DND-41 (cell line): ENCODE measurements at regions not wholly inside any gene's neighbourhood (a gene's known extent, or its start where the extent isn't known, plus 50 kb on each side); places are given as distances from the start of the nearest gene placed in this dataset.

Source experiments
- ATAC-seq: fragments of 200-7000 bp; cut with Tn5 transposase; 3 replicates; pipeline ENCODE4 v1.9.1; 2021; ENCODE audit warnings: low read depth; ENCODE audit not compliant: insufficient read depth
- DNase-seq: peaks from one replicate; pipeline ENCODE4 v3.0.0-alpha.2; 2020
- H2AFZ ChIP-seq: 2 replicates; pipeline ENCODE4 v1.6.0; 2012; ENCODE audit warnings: low read depth, low read length
- H3K27ac ChIP-seq: 2 replicates; pipeline ENCODE4 v1.5.1; 2012; ENCODE audit warnings: low read length, inconsistent platforms
- H3K27me3 ChIP-seq: fragments of 200-600 bp; sonication (generic); 2 replicates; pipeline ENCODE4 v1.6.0; 2012; ENCODE audit warnings: low read length, mild to moderate bottlenecking, inconsistent platforms; ENCODE audit not compliant: insufficient read depth, poor library complexity
- H3K36me3 ChIP-seq: 2 replicates; pipeline ENCODE4 v1.5.1; 2012; ENCODE audit warnings: low read length, inconsistent platforms; ENCODE audit not compliant: insufficient read depth
- H3K4me1 ChIP-seq: 2 replicates; pipeline ENCODE4 v1.5.1; 2012; ENCODE audit warnings: mild to moderate bottlenecking, low read length; ENCODE audit not compliant: insufficient read depth
- H3K4me2 ChIP-seq: 2 replicates; pipeline ENCODE4 v1.6.0; 2012; ENCODE audit warnings: mild to moderate bottlenecking, moderate library complexity, low read length, inconsistent platforms; ENCODE audit not compliant: insufficient read depth
- H3K4me3 ChIP-seq, 2 experiments: fragments of 200-600 bp in 1 of 2; shearing (Covaris generic) in 1 of 2; 2 replicates each; pipeline ENCODE4 v1.5.1; 2012 to 2016; ENCODE audit warnings: inconsistent platforms in 2 of 2, low read length in 2 of 2, mild to moderate bottlenecking in 2 of 2, low read depth in 1 of 2, moderate library complexity in 1 of 2
- H3K79me2 ChIP-seq: 2 replicates; pipeline ENCODE4 v1.6.0; 2012; ENCODE audit warnings: low read length, inconsistent platforms; ENCODE audit not compliant: insufficient read depth
- H3K9ac ChIP-seq: 2 replicates; pipeline ENCODE4 v1.6.0; 2012; ENCODE audit warnings: low read depth, mild to moderate bottlenecking, inconsistent platforms, low read length, moderate library complexity
- H3K9me3 ChIP-seq: 2 replicates; pipeline ENCODE4 v1.5.1; 2012; ENCODE audit warnings: low read length, moderate library complexity, mild to moderate bottlenecking, inconsistent platforms; ENCODE audit not compliant: insufficient read depth, severe bottlenecking
- H4K20me1 ChIP-seq: 2 replicates; pipeline ENCODE4 v1.6.0; 2012; ENCODE audit warnings: low read length; ENCODE audit not compliant: insufficient read depth
- EZH2 ChIP-seq: IDR thresholded peaks from 3 replicates; pipeline ENCODE4 v1.6.1; 2012; ENCODE audit warnings: borderline replicate concordance, low read depth, mild to moderate bottlenecking, moderate library complexity, low read length, inconsistent platforms; ENCODE audit not compliant: severe bottlenecking
- TF ChIP-seq, protein P1 (sequence below): IDR thresholded peaks from 2 replicates; pipeline ENCODE4 v1.5.1; 2012; ENCODE audit warnings: borderline replicate concordance, low read length, moderate library complexity, mild to moderate bottlenecking; ENCODE audit not compliant: poor library complexity, severe bottlenecking; ENCODE audit errors: extremely low read depth

- Histone ChIP-seq H3K9ac (no peak overlapping the region), H3K4me1 (no peaks in the 10 kb centered on the region), H3K36me3 (no peaks in the 10 kb centered on the region), H3K79me2 (no peaks in the 10 kb centered on the region), H3K27ac (no peak overlapping the region), H3K4me2 (no peak overlapping the region), H3K9me3 (no peaks in the 10 kb centered on the region), H4K20me1 (no peaks in the 10 kb centered on the region), H3K27me3 (no peaks in the 10 kb centered on the region), H3K4me3 (no peak overlapping the region), H2AFZ (no peak overlapping the region)
- DNase-seq (no peak), ATAC-seq (no peak)
- TF ChIP-seq, protein P1, sequence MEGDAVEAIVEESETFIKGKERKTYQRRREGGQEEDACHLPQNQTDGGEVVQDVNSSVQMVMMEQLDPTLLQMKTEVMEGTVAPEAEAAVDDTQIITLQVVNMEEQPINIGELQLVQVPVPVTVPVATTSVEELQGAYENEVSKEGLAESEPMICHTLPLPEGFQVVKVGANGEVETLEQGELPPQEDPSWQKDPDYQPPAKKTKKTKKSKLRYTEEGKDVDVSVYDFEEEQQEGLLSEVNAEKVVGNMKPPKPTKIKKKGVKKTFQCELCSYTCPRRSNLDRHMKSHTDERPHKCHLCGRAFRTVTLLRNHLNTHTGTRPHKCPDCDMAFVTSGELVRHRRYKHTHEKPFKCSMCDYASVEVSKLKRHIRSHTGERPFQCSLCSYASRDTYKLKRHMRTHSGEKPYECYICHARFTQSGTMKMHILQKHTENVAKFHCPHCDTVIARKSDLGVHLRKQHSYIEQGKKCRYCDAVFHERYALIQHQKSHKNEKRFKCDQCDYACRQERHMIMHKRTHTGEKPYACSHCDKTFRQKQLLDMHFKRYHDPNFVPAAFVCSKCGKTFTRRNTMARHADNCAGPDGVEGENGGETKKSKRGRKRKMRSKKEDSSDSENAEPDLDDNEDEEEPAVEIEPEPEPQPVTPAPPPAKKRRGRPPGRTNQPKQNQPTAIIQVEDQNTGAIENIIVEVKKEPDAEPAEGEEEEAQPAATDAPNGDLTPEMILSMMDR, result no peak
- no peak for TF ChIP-seq EZH2
Observed at GRCh38 chr1:58862728-58863385, 79.0 kb upstream of the JUN start.

DNA sequence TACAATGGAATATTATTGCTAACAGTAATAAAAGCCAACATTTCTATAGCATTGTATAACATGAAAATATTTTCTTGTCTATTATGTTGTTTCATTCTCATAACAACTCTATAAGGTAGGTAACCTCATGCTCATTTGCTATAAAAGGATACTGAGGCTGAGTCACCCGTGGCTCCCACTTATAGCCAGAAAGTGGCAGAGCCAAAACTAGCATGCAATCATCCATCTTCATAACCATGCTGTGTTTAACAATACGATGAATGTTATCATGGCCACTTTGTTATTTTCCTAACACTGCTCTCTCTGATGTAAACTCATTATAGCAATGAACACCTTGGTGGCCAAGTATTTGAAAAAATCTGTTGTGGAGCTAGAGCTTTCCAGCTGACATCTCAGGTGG lies 80.8 kb upstream of the JUN start:
- no peaks in the 10 kb centered on the region for H3K36me3 ChIP-seq
- no peak for ATAC-seq
- TF ChIP-seq, protein P1, result no peak
- TF ChIP-seq EZH2, result no peak

DNA sequence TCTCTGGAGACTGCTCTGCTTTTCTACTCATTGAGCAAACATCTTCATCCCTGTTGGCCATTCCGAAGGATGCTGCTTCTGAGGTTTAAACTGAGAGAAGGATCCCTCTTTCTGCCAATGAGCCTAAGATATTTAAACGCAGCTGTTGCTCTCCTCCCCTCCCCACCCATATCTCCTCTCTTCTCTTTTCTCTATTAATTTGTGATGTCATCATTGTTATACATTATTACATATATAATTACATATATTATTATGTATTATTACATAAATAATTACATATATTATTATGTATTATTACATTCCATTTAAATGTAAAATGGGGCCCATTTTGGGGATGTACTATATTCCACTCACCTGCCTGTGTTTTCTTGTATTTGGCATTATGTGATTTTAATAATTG lies 82.7 kb upstream of the JUN start:
- H3K27ac ChIP-seq, result no peak overlapping the region
- H3K9ac ChIP-seq, result no peak overlapping the region
- H4K20me1 ChIP-seq, result no peaks in the 10 kb centered on the region
- no peak overlapping the region for H3K4me2 ChIP-seq
- H3K79me2 ChIP-seq, result no peaks in the 10 kb centered on the region
- ATAC-seq (no peak), DNase-seq (no peak)
- H3K9me3 ChIP-seq, result no peaks in the 10 kb centered on the region
- H3K4me3 ChIP-seq, result no peak overlapping the region
- TF ChIP-seq EZH2, result no peak
- TF ChIP-seq, protein P1, result no peak
- H3K36me3 ChIP-seq, result no peaks in the 10 kb centered on the region
- no peaks in the 10 kb centered on the region for H3K27me3 ChIP-seq
- no peak overlapping the region for H2AFZ ChIP-seq
- H3K4me1 ChIP-seq, result no peaks in the 10 kb centered on the region

More for the DNA sequence above, 80.8 kb upstream of the JUN start:
- Histone ChIP-seq H3K9me3 (no peaks in the 10 kb centered on the region), H3K4me3 (no peak overlapping the region), H3K9ac (no peak overlapping the region), H4K20me1 (no peaks in the 10 kb centered on the region), H3K4me2 (no peak overlapping the region), H3K79me2 (no peaks in the 10 kb centered on the region), H2AFZ (no peak overlapping the region), H3K27ac (no peak overlapping the region), H3K4me1 (no peaks in the 10 kb centered on the region), H3K27me3 (no peaks in the 10 kb centered on the region)
- no peak for DNase-seq
